Keratinocyte (primary cell): ENCODE measurements at regions not wholly inside any gene's neighbourhood (a gene's known extent, or its start where the extent isn't known, plus 50 kb on each side); places are given as distances from the start of the nearest gene placed in this dataset.

Experiments used
- DNase-seq: peaks from one replicate; pipeline ENCODE4 v3.0.0-alpha.2; 2011; ENCODE audit warnings: low read depth, missing footprints, low spot score
- FAIRE-seq: peaks from 2 replicates; lab custom pipeline; 2011; peaks lifted over from hg19 to GRCh38; lab: Jason Lieb, UNC
- H2AFZ ChIP-seq: 2 replicates; pipeline ENCODE4 v1.6.0; 2012; ENCODE audit warnings: low read length, control low read depth, inconsistent platforms; ENCODE audit not compliant: control insufficient read depth
- H3K27ac ChIP-seq: 2 replicates; pipeline ENCODE4 v1.5.1; 2011; ENCODE audit warnings: low read length; ENCODE audit not compliant: control insufficient read depth, insufficient read depth
- H3K27me3 ChIP-seq: 3 replicates; pipeline ENCODE4 v1.6.0; 2011; ENCODE audit warnings: low read length; ENCODE audit not compliant: control insufficient read depth, insufficient read depth; ENCODE audit errors: extremely low read depth
- H3K36me3 ChIP-seq, 2 experiments: 2 replicates in 1 of 2; 3 replicates in 1 of 2; pipeline ENCODE4 v1.5.1; 2011; ENCODE audit warnings: low read length in 2 of 2, mild to moderate bottlenecking in 1 of 2; ENCODE audit not compliant: control insufficient read depth in 2 of 2, insufficient read depth in 2 of 2; ENCODE audit errors: extremely low read depth in 1 of 2
- H3K4me1 ChIP-seq: 3 replicates; pipeline ENCODE4 v1.5.1; 2011; ENCODE audit warnings: low read length; ENCODE audit not compliant: control insufficient read depth, insufficient read depth; ENCODE audit errors: extremely low read depth
- H3K4me2 ChIP-seq: 3 replicates; pipeline ENCODE4 v1.6.0; 2011; ENCODE audit warnings: low read depth, low read length; ENCODE audit not compliant: control insufficient read depth, insufficient read depth; ENCODE audit errors: extremely low read depth
- H3K4me3 ChIP-seq, 3 experiments: fragments of 200-600 bp in 1 of 3; sonication (generic) in 1 of 3; 2 replicates in 2 of 3; 3 replicates in 1 of 3; pipeline ENCODE4 v1.5.1; 2011 to 2016; ENCODE audit warnings: low read length in 3 of 3, mild to moderate bottlenecking in 3 of 3, control low read depth in 2 of 3, inconsistent platforms in 1 of 3, low read depth in 1 of 3, mixed read lengths in 1 of 3, mixed run types in 1 of 3, moderate library complexity in 1 of 3; ENCODE audit not compliant: control insufficient read depth in 2 of 3, insufficient read depth in 2 of 3; ENCODE audit errors: extremely low read depth in 1 of 3
- H3K79me2 ChIP-seq: 2 replicates; pipeline ENCODE4 v1.6.0; 2012; ENCODE audit warnings: low read length; ENCODE audit not compliant: control insufficient read depth, insufficient read depth
- H3K9ac ChIP-seq: 3 replicates; pipeline ENCODE4 v1.6.0; 2011; ENCODE audit warnings: low read length; ENCODE audit not compliant: control insufficient read depth, insufficient read depth; ENCODE audit errors: extremely low read depth
- H3K9me1 ChIP-seq: 3 replicates; pipeline ENCODE4 v1.6.0; 2011; ENCODE audit warnings: low read length; ENCODE audit not compliant: control insufficient read depth, insufficient read depth; ENCODE audit errors: extremely low read depth
- H3K9me3 ChIP-seq: 2 replicates; pipeline ENCODE4 v1.5.1; 2012; ENCODE audit warnings: low read depth, low read length; ENCODE audit not compliant: control insufficient read depth
- H4K20me1 ChIP-seq: 3 replicates; pipeline ENCODE4 v1.6.0; 2011; ENCODE audit warnings: low read length; ENCODE audit not compliant: control insufficient read depth, insufficient read depth; ENCODE audit errors: extremely low read depth
- CTCF ChIP-seq, 3 experiments: IDR thresholded peaks in 1 of 3; conservative IDR thresholded peaks in 1 of 3; optimal IDR thresholded peaks in 1 of 3; 2 replicates in 2 of 3; 3 replicates in 1 of 3; pipeline versions ENCODE3 to v1.5.1; 2011; ENCODE audit warnings: low read length in 3 of 3, mild to moderate bottlenecking in 3 of 3, moderate library complexity in 2 of 3, control low read depth in 1 of 3, inconsistent platforms in 1 of 3; ENCODE audit not compliant: insufficient read depth in 2 of 3; ENCODE audit errors: extremely low read depth in 1 of 3
- EZH2 ChIP-seq: IDR thresholded peaks from one replicate; pipeline ENCODE4 v1.6.1; 2012; ENCODE audit warnings: inconsistent platforms, mild to moderate bottlenecking, low read length, moderate library complexity
- dilution Hi-C: fragments of 300-500 bp; cut with MboI; formaldehyde crosslinking; loops from one replicate; pipeline ENCODE4 v1.7.0; 2020; ENCODE audit warnings: low sequenced_read_pairs; ENCODE audit not compliant: extremely low pct_ligation_motif_present

GRCh38 chr1:69433073-69433472, 134.6 kb upstream of the LRRC7 start:
- dilution Hi-C loops: no loop called here
- Histone ChIP-seq H3K9me1 (no peaks in the 10 kb centered on the region), H3K36me3 (no peaks in the 10 kb centered on the region), H3K79me2 (no peaks in the 10 kb centered on the region), H3K27me3 (no peaks in the 10 kb centered on the region), H3K27ac (no peak overlapping the region), H4K20me1 (no peaks in the 10 kb centered on the region), H3K9me3 (no peaks in the 10 kb centered on the region), H3K4me1 (peaks cover 12% of the 10 kb centered on the region), H3K4me3 (no peak overlapping the region), H3K4me2 (peak overlapping the region; percentile 25), H2AFZ (no peak overlapping the region), H3K9ac (no peak overlapping the region)
- FAIRE-seq (peak; percentile 79), DNase-seq (peak; percentile 55)
- no peak for TF ChIP-seq CTCF (optimal IDR thresholded peaks at IDR 0.05 in 1 of 3, IDR thresholded peaks at IDR 0.05 in 1 of 3, conservative IDR thresholded peaks at IDR 0.05 in 1 of 3; ENCODE audit: extremely low read depth in 1 of 3, insufficient read depth in 2 of 3, low read length in 3 of 3)

- TF ChIP-seq CTCF (optimal IDR thresholded peaks at IDR 0.05 in 1 of 3, IDR thresholded peaks at IDR 0.05 in 1 of 3, conservative IDR thresholded peaks at IDR 0.05 in 1 of 3; ENCODE audit: extremely low read depth in 1 of 3, insufficient read depth in 2 of 3, low read length in 3 of 3) (no peak), EZH2 (no peak)
- FAIRE-seq: no peak
- H3K4me3 ChIP-seq: no peak overlapping the region
- no peak overlapping the region for H3K9ac ChIP-seq
- no peak overlapping the region for H2AFZ ChIP-seq
- dilution Hi-C loops: no loop called here
- peaks cover 12% of the 10 kb centered on the region for H3K4me1 ChIP-seq
- no peak for DNase-seq
- no peak overlapping the region for H3K4me2 ChIP-seq
- H3K79me2 ChIP-seq: no peaks in the 10 kb centered on the region
- H4K20me1 ChIP-seq: no peaks in the 10 kb centered on the region
- no peaks in the 10 kb centered on the region for H3K9me3 ChIP-seq
- H3K27ac ChIP-seq: no peak overlapping the region
- H3K27me3 ChIP-seq: no peaks in the 10 kb centered on the region
- no peaks in the 10 kb centered on the region for H3K9me1 ChIP-seq
- H3K36me3 ChIP-seq: no peaks in the 10 kb centered on the region
Measured at GRCh38 chr1:69436151-69436550, 131.6 kb upstream of the LRRC7 start.
